ENCODE measurements at regions not wholly inside any gene's neighbourhood (a gene's known extent, or its start where the extent isn't known, plus 50 kb on each side); places are given as distances from the start of the nearest gene placed in this dataset.
"Not testable (repeated sequence)": the region's sequence is repeated elsewhere in the genome, so short reads cannot be mapped to it uniquely, and the experiment has no call there.

- DNase-seq, result no peak
Measured at GRCh38 chr2:122023059-122023864, 267.8 kb downstream of the TSN start.

- no peak for DNase-seq
Measured at GRCh38 chr2:122027510-122028217, 272.2 kb downstream of the TSN start.

GRCh38 chr2:122028371-122029100, 273.1 kb downstream of the TSN start:
- DNase-seq, result no peak

GRCh38 chr2:122029456-122029855, 274.0 kb downstream of the TSN start:
- DNase-seq, result no peak

- DNase-seq, result no peak
Measured at GRCh38 chr2:122029945-122030344, 274.5 kb downstream of the TSN start.

GRCh38 chr2:122031544-122032263, 276.3 kb downstream of the TSN start:
- DNase-seq, result no peak

- DNase-seq, result no peak
Measured at GRCh38 chr2:122032264-122032645, 276.8 kb downstream of the TSN start.

- DNase-seq, result no peak
Measured at GRCh38 chr2:122033778-122034177, 278.3 kb downstream of the TSN start.

GRCh38 chr2:122034344-122034743, 278.9 kb downstream of the TSN start:
- DNase-seq, result no peak

- no peak for DNase-seq
Measured at GRCh38 chr2:122034777-122035176, 279.3 kb downstream of the TSN start.

GRCh38 chr2:122038816-122039215, 283.4 kb downstream of the TSN start:
- DNase-seq, result not testable (repeated sequence)

GRCh38 chr2:122041455-122041854, 286.0 kb downstream of the TSN start:
- no peak for DNase-seq

GRCh38 chr2:122051659-122052058, 296.2 kb downstream of the TSN start:
- not testable (repeated sequence) for DNase-seq

GRCh38 chr2:122055521-122055931, 300.1 kb downstream of the TSN start:
- DNase-seq, result no peak

GRCh38 chr2:122056853-122057252, 301.4 kb downstream of the TSN start:
- no peak for DNase-seq

GRCh38 chr2:122061206-122061605, 305.8 kb downstream of the TSN start:
- DNase-seq, result no peak

GRCh38 chr2:122061831-122062230, 306.4 kb downstream of the TSN start:
- no peak for DNase-seq

GRCh38 chr2:122062506-122062905, 307.1 kb downstream of the TSN start:
- no peak for DNase-seq

GRCh38 chr2:122063716-122064115, 308.3 kb downstream of the TSN start:
- no peak for DNase-seq

- DNase-seq, result no peak
Measured at GRCh38 chr2:122070241-122070731, 314.8 kb downstream of the TSN start.

GRCh38 chr2:122072666-122073065, 317.2 kb downstream of the TSN start:
- DNase-seq, result no peak

- DNase-seq, result no peak
Measured at GRCh38 chr2:122074201-122074600, 318.8 kb downstream of the TSN start.

- no peak for DNase-seq
Measured at GRCh38 chr2:122075381-122075780, 319.9 kb downstream of the TSN start.

Measured in stimulated activated CD4-positive, alpha-beta T cell treated with anti-CD3 and anti-CD28 coated beads, Interleukin-4, amount 100 ng/mL, for 4 hours (primary cell).